Uterus (tissue), 2 donors: ENCODE measurements at regions not wholly inside any gene's neighbourhood (a gene's known extent, or its start where the extent isn't known, plus 50 kb on each side); places are given as distances from the start of the nearest gene placed in this dataset.

Experiments
- POLR2A ChIP-seq, 2 donors: fragments of 450-650 bp; IDR thresholded peaks; one replicate each; pipeline ENCODE4 v1.6.1; 2016; ENCODE audit warnings: antibody characterized with exemption in 2 of 2, mild to moderate bottlenecking in 1 of 2, moderate library complexity in 1 of 2
- TF ChIP-seq, protein P1 (sequence below), 4 experiments: fragments of 200-600 bp in 2 of 4; fragments of 450-650 bp in 2 of 4; sonication (generic) in 2 of 4; IDR thresholded peaks; one replicate each; pipeline ENCODE4 v1.5.1; 2016 to 2019; ENCODE audit warnings: antibody characterized with exemption in 4 of 4, mild to moderate bottlenecking in 2 of 4, moderate library complexity in 1 of 4

DNA sequence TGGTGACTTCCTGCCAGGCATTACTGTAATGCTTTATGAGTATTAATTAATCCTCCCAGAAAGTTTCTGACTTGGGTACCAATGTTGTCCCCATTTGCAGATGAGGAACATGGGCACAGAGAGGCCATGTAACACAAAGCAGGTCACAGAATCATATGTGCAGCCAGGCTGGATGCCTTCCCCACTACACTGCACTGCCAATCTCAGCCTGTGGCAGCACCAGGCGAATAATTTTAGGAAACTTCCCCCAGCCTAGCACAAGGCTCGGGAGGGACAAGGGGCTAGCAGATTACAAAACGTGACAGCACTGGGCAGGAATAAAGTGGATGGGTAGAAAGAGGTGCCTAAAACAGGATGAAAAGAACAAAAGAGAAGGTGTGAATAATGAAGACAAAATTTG, 331.7 kb upstream of the PROX1 start:
- TF ChIP-seq, protein P1, sequence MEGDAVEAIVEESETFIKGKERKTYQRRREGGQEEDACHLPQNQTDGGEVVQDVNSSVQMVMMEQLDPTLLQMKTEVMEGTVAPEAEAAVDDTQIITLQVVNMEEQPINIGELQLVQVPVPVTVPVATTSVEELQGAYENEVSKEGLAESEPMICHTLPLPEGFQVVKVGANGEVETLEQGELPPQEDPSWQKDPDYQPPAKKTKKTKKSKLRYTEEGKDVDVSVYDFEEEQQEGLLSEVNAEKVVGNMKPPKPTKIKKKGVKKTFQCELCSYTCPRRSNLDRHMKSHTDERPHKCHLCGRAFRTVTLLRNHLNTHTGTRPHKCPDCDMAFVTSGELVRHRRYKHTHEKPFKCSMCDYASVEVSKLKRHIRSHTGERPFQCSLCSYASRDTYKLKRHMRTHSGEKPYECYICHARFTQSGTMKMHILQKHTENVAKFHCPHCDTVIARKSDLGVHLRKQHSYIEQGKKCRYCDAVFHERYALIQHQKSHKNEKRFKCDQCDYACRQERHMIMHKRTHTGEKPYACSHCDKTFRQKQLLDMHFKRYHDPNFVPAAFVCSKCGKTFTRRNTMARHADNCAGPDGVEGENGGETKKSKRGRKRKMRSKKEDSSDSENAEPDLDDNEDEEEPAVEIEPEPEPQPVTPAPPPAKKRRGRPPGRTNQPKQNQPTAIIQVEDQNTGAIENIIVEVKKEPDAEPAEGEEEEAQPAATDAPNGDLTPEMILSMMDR (IDR thresholded peaks at IDR 0.05): no peak
- TF ChIP-seq POLR2A (IDR thresholded peaks at IDR 0.05): no peak
